GM20000 (cell line): ENCODE measurements at regions not wholly inside any gene's neighbourhood (a gene's known extent, or its start where the extent isn't known, plus 50 kb on each side); places are given as distances from the start of the nearest gene placed in this dataset.

ENCODE experiments used
- DNase-seq: peaks from one replicate; pipeline ENCODE4 v3.0.0; 2012; ENCODE audit warnings: low spot score
- TF ChIP-seq, protein P1 (sequence below): IDR thresholded peaks from 2 replicates; pipeline ENCODE4 v1.5.1; 2012; ENCODE audit warnings: mild to moderate bottlenecking, control low read depth; ENCODE audit errors: extremely low read depth, missing control alignments

DNA sequence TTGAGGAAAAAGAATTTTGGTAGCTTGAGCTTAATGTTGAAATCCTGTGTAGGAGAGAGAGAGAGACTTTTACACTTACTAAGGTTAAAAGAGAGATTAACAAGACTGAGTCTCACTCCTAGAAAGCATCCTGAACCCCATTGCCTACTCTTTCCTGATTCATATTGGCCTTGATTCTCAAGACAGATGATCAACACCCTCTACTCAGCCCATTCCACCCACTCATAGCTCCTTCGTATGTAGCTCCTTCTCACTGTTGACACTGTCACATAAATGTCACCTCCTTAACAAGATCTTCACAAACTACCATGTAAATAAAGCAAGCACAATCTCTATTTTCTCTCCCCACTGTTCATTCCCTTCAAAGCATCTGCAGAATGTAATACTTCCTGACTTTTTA lies 574.6 kb upstream of the LMCD1 start:
- TF ChIP-seq, protein P1, sequence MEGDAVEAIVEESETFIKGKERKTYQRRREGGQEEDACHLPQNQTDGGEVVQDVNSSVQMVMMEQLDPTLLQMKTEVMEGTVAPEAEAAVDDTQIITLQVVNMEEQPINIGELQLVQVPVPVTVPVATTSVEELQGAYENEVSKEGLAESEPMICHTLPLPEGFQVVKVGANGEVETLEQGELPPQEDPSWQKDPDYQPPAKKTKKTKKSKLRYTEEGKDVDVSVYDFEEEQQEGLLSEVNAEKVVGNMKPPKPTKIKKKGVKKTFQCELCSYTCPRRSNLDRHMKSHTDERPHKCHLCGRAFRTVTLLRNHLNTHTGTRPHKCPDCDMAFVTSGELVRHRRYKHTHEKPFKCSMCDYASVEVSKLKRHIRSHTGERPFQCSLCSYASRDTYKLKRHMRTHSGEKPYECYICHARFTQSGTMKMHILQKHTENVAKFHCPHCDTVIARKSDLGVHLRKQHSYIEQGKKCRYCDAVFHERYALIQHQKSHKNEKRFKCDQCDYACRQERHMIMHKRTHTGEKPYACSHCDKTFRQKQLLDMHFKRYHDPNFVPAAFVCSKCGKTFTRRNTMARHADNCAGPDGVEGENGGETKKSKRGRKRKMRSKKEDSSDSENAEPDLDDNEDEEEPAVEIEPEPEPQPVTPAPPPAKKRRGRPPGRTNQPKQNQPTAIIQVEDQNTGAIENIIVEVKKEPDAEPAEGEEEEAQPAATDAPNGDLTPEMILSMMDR: no peak
- no peak for DNase-seq

DNA sequence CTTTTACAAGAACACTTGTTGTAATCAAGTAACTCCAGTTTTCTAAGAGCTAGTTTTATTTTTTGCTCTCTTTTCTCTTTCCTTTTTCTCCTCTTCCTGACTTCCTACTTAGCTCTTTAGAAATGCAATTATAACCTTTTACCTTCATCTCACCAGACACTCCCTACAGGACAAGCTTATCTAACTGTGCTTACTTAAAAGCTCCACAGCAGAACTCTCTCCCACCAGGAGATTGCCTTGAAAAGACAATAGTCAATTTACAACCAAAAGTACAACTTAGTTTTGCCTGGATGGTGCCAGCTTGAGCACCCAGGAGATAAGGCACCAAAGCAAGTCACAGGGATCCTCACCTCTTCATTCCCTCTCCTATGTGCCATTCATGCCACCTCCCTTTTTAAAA lies 573.8 kb upstream of the LMCD1 start:
- TF ChIP-seq, protein P1: no peak
- no peak for DNase-seq

DNA sequence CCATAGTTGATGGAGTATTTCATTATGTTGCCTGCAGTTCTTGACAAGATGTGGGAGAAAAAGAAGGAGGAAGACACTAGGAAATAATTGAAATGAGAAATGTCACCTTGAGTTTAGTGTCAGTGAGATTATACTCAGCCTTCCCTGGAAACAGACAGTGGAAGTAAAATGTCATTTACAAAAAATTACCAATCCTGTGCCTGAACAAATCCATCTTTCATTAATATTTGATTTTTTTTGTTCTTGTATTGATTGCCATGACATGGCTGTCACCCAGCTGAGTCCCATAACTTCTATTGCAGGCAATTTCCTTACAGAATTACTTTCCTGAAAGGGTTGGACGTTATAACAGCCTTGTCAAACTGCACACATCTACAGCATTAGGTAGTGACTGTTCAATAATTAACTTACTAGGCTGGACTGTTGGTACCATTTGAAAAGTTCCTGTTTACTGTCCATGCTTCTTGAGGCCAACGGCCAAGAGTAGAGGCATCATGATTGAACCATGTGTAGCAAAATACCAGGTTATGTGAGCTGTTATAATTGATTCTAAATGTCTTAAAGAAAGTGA lies 572.2 kb upstream of the LMCD1 start:
- TF ChIP-seq, protein P1: no peak
- DNase-seq: no peak

DNA sequence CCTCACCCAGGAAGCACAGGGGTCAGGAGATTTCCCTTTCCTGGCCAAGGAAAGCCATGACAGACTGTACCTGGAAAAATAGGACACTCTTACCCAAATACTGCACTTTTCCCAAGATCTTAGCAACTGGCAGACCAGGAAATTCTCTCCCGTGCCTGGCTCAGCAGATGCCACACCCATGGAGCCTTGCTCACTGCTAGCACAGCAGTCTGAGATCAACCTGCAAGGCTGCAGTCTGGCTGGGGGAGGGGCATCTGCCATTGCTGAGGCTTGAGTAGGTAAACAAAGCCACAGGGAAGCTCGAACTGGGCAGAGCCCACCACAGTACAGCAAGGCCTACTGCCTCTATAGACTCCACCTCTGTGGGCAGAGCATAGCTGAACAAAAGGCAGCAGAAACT lies 567.3 kb upstream of the LMCD1 start:
- TF ChIP-seq, protein P1: no peak
- no peak for DNase-seq

DNA sequence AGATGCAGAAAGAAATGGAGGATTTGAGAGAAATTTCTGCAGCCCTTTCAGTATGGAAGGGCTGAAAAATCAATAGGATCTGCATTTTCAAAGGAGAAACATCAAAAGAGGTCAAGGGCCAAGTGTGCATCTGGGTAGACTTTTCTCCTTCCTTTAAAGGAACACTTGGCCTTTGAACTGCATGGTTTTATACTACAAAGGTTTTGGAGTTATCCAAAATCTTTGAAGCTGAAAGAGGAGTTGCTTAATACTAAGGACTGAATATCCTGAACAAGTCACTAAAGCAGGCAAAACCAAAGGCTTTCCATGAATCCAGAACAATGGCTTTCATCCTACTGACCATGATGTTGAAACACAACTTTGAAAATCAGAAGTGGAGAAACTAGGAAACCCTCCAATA lies 553.7 kb upstream of the LMCD1 start:
- TF ChIP-seq, protein P1: no peak
- DNase-seq: no peak

DNA sequence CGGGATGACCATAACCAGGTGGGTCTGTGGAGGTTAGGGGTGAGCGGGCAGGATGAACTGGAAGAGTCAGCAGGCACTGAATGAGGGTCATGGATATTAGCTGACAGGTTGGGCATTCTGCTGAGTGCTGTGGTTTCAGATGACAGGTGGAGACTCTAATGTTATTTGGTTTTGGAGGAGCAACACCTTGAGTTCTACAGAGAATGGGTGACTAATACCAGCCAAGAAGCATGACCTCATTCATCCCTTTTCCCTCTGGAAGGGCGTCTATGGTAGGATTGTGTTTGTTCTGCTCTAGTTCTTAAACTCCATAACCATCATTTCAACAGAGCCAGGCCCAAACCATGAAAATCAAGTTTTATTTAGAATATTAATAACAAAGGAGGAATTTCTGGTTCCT lies 550.7 kb upstream of the LMCD1 start:
- TF ChIP-seq, protein P1: no peak
- DNase-seq: no peak

DNA sequence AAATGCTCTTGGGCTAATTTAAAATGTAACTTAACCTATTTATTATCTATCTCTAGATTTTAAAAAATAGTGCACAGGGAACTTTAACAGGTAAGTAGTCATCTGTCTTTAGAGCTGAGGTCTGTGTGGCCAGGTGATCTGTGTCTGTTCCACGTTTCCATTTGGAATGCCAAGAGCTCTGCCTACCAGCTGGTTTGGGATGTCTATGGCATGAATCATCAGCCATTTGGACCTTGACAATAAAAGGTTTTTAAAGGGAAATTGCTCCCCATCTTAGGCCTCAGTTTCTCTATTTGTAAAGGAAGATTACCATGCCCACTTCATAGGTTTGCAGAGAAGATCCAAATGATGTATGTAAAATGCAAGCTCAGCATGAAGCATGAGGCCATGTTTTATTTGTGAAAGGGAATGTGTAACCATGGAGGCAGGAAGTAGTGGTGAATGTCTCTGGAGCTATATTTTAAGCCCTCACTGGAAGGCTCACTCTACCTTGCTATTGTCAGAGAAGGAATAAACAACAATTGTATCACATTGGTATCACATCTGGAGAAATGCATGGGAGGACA lies 548.1 kb upstream of the LMCD1 start:
- TF ChIP-seq, protein P1: no peak
- no peak for DNase-seq
